GM13976 (cell line): ENCODE measurements at regions not wholly inside any gene's neighbourhood (a gene's known extent, or its start where the extent isn't known, plus 50 kb on each side); places are given as distances from the start of the nearest gene placed in this dataset.
"Not testable (repeated sequence)": the region's sequence is repeated elsewhere in the genome, so short reads cannot be mapped to it uniquely, and the experiment has no call there.

Experiments used
- DNase-seq: peaks from one replicate; pipeline ENCODE4 v3.0.0; 2012; ENCODE audit warnings: low spot score
- in situ Hi-C: fragments of 300-500 bp; cut with MboI; formaldehyde crosslinking; loops from one replicate; pipeline ENCODE4 v1.12.0; 2022; ENCODE audit warnings: low sequenced_read_pairs, mixed read lengths, inconsistent platforms; ENCODE audit not compliant: unreplicated experiment
- TF ChIP-seq, protein P1 (sequence below): IDR thresholded peaks from 2 replicates; pipeline ENCODE4 v1.5.1; 2012; ENCODE audit warnings: borderline replicate concordance, mild to moderate bottlenecking; ENCODE audit not compliant: insufficient read depth; ENCODE audit errors: extremely low read depth, missing control alignments, control extremely low read depth

DNA sequence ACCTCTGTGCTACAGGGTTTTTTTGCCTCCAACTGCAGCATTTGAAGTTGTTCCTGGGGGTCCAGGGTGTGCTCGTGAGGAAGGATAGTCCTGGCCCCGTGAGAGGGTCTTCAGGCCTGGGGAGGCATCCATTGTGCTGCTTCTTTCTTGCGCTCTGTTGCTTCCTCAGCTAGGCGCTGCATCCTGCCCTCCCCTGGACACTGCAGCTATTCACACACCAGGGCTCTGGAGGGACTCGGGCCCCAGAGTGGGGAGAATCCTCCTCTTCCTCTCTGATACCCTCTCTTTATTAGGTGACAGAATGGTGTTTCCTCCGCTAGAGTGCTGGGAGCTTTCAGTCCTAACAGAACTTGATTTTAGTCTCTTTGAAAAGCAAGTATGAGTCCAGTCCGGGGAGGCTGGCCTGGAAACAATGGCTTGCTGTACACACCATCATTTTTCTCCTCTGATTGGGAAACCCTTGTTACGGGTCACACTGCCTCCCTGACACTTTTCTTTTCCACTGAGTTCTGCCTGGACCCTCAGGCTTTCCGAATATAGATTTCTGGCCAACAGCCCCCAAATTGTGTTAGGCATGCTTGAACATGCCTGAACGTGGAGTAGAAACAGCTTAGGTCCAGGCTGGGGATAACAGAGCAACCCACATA is 81.4 kb upstream of the ELAC2 start:
- in situ Hi-C loops = no loop called here
- TF ChIP-seq, protein P1, sequence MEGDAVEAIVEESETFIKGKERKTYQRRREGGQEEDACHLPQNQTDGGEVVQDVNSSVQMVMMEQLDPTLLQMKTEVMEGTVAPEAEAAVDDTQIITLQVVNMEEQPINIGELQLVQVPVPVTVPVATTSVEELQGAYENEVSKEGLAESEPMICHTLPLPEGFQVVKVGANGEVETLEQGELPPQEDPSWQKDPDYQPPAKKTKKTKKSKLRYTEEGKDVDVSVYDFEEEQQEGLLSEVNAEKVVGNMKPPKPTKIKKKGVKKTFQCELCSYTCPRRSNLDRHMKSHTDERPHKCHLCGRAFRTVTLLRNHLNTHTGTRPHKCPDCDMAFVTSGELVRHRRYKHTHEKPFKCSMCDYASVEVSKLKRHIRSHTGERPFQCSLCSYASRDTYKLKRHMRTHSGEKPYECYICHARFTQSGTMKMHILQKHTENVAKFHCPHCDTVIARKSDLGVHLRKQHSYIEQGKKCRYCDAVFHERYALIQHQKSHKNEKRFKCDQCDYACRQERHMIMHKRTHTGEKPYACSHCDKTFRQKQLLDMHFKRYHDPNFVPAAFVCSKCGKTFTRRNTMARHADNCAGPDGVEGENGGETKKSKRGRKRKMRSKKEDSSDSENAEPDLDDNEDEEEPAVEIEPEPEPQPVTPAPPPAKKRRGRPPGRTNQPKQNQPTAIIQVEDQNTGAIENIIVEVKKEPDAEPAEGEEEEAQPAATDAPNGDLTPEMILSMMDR = no peak
- no peak for DNase-seq

DNA sequence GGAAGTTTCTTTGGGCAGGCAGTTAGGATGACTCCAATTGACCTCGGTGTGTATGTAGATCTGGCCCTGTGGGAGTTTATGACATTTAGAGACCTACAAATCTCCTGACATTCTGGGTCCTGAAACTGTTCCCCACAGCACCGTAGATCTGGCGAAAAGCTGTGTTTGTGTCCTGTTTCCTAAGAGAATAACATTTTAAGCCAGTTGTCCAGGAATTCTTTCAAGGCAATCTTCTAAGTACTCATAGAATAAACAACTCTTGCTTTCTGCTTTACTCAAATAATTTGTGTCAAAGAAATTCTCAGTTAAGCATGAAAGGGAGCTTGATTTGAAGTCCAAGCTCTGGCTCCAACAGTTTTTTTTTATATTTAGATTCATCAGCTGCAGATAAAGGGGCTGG is 78.5 kb upstream of the ELAC2 start:
- TF ChIP-seq, protein P1 = no peak
- in situ Hi-C loops = no loop called here
- no peak for DNase-seq

DNA sequence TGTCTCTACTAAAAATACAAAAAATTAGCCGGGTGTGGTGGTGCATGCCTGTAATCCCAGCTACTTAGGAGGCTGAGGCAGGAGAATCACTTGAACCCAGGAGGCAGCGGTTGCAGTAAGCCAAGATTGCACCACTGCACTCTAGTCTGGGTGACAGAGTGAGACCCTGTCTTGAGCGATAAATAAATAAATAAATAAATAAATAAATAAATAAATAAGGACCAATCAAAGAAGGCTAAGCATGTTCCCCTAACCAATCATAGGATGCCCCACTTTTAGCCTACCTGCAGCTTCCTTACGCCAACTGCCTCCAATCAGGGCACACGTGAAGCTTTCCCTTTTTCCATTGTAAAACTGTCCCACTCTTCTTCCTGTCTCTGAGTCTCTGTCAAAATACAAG is 74.2 kb upstream of the ELAC2 start:
- in situ Hi-C loops, DNase-seq: not testable (repeated sequence)

DNA sequence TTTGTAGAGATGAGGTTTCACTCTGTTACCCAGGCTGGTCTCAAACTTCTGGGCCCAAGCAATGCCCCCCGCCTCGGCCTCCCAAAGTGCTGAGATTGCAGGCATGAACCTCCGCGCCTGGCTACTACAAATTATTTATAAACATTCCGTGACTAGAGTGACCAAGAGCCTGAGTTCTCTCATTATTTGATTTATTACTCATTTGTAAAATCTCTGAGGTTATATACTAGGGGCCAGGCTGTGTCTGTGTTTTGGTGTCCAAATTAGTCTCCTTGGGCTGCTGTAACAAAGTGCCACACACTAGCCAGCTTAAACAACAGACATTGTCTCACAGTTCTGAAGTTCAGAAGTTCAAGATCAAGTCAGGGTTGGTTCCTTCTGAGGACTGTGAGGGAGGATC is 70.8 kb upstream of the ELAC2 start:
- DNase-seq = no peak
- in situ Hi-C loops = no loop called here
- TF ChIP-seq, protein P1 = no peak

DNA sequence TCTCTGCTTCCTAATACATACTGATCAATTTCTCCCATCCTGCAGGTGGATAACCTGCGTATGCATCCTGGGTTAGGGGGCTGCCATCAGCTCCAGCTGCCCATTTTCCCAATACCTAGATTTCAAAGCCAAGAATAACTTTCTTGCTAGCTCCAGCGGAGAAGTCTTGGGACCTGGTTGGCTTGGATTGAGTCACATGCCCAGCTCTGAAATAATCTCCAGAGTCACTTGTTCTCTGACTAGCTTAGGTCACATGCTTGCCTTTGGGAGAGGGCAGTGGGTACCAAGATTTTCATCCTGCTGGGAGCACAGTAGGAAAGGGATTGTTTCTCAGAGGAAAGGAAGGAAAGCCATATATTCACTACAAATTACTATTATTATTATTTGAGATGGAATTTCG is 70.0 kb upstream of the ELAC2 start:
- no peak for DNase-seq
- in situ Hi-C loops = no loop called here
- TF ChIP-seq, protein P1 = no peak

DNA sequence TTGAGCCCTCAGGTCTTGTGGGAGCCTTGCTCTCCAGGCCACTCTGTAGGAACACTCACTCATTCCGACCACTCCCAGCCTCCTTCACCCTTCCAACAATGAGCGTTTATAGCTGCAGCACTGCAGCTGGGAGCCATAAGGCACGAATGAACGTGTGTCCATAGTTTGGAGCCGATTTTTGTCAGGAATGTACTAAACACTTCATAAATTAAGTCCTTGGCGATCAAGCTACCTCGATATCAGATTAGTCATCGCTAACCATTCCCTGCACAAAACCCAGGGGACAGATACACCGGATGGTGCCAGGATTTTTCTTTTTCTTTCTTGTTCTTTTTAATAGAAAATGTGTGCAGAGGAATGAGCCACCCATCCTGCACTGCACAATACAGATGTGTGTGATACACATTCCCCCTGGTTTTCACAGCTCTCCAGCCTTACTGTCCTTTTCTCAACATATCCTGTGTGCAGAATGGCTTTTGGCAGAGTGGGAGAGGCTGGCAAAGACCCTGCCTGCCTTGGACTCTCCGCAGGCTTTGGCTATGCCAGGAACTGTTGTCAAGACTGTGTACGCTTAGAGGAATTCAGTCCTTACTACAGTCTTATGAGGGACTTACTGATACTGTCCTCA is 68.4 kb upstream of the ELAC2 start:
- in situ Hi-C loops = no loop called here
- DNase-seq = no peak
- TF ChIP-seq, protein P1 = no peak

DNA sequence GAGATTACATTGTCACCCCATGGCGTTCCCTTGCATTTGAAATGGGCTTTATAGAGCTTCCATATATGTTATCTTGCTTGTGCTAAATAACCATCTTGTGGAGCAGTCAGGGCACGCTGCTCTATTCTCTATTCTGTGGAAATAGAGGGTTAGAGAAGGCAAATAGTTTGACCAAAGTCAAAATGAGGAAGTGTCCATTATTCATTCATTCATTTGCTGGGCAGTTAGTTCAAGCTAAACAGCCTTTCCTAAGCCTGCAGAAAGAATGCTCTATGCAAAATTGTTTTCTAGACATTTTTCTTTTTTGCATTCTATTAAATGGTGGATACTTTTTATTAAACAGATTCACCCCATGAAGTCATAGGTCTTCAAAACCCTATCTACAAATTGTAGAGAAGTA is 67.8 kb upstream of the ELAC2 start:
- TF ChIP-seq, protein P1 = no peak

More for the DNA sequence above, 67.8 kb upstream of the ELAC2 start:
- in situ Hi-C loops = no loop called here
- no peak for DNase-seq
